Neutrophil (primary cell): ENCODE measurements at regions not wholly inside any gene's neighbourhood (a gene's known extent, or its start where the extent isn't known, plus 50 kb on each side); places are given as distances from the start of the nearest gene placed in this dataset.

Source experiments
- H3K27ac ChIP-seq: fragments of 200-600 bp; sonication (generic); 2 replicates; pipeline ENCODE4 v1.5.1; 2016; ENCODE audit warnings: mild to moderate bottlenecking, moderate library complexity
- H3K27me3 ChIP-seq: fragments of 200-600 bp; sonication (generic); 2 replicates; pipeline ENCODE4 v1.6.0; 2016; ENCODE audit warnings: mild to moderate bottlenecking
- H3K36me3 ChIP-seq: fragments of 200-600 bp; sonication (generic); 2 replicates; pipeline ENCODE4 v1.5.1; 2017
- H3K4me1 ChIP-seq, 2 experiments: fragments of 200-600 bp in 1 of 2; sonication (generic) in 1 of 2; 1 replicate in 1 of 2; 2 replicates in 1 of 2; pipeline versions ENCODE4 v1.5.1 to v1.6.1; 2013 to 2016; ENCODE audit warnings: low read depth in 1 of 2, low read length in 1 of 2, mild to moderate bottlenecking in 1 of 2, moderate library complexity in 1 of 2; ENCODE audit not compliant: control insufficient read depth in 1 of 2, insufficient read depth in 1 of 2
- H3K4me3 ChIP-seq, 2 experiments: fragments of 200-600 bp in 1 of 2; sonication (generic) in 1 of 2; 1 replicate in 1 of 2; 2 replicates in 1 of 2; pipeline ENCODE4 v1.5.1; 2013 to 2016; ENCODE audit warnings: low read depth in 1 of 2, low read length in 1 of 2, mild to moderate bottlenecking in 1 of 2, moderate library complexity in 1 of 2
- H3K9me3 ChIP-seq: fragments of 200-600 bp; sonication (generic); 2 replicates; pipeline ENCODE4 v1.5.1; 2016
- TF ChIP-seq, protein P1 (sequence below): fragments of 200-600 bp; sonication (generic); IDR thresholded peaks from 2 replicates; pipeline ENCODE4 v1.5.1; 2016; ENCODE audit warnings: antibody characterized with exemption

DNA sequence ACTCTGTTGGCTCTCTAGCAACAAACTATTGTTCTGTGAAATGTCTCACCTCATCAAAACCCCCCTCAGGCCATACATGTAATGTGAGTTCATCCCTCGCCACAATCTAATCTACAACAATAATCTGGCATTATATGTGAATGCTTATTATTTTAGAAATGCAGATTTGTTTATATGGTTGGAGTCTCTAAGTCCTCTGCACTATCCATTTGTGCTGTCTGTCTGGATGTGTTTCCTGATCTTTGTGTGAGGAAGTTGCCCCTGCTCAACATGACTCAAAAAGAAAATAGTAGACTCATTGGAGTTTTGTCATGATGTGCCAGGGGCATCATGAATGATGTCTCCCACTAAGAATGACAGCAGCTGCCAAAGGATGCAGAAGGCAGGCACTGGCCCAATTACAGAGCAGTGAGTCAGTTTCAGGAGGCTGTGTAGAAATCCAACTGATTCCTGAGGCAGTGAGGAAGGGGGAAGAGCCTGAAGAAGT lies 161.6 kb upstream of the PDZRN3 start:
- H3K4me3 ChIP-seq = no peak overlapping the region
- no peaks in the 10 kb centered on the region for H3K9me3 ChIP-seq
- H3K36me3 ChIP-seq = no peaks in the 10 kb centered on the region
- H3K27ac ChIP-seq = no peak overlapping the region
- TF ChIP-seq, protein P1, sequence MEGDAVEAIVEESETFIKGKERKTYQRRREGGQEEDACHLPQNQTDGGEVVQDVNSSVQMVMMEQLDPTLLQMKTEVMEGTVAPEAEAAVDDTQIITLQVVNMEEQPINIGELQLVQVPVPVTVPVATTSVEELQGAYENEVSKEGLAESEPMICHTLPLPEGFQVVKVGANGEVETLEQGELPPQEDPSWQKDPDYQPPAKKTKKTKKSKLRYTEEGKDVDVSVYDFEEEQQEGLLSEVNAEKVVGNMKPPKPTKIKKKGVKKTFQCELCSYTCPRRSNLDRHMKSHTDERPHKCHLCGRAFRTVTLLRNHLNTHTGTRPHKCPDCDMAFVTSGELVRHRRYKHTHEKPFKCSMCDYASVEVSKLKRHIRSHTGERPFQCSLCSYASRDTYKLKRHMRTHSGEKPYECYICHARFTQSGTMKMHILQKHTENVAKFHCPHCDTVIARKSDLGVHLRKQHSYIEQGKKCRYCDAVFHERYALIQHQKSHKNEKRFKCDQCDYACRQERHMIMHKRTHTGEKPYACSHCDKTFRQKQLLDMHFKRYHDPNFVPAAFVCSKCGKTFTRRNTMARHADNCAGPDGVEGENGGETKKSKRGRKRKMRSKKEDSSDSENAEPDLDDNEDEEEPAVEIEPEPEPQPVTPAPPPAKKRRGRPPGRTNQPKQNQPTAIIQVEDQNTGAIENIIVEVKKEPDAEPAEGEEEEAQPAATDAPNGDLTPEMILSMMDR = no peak
- H3K4me1 ChIP-seq = no peaks in the 10 kb centered on the region
- no peaks in the 10 kb centered on the region for H3K27me3 ChIP-seq

DNA sequence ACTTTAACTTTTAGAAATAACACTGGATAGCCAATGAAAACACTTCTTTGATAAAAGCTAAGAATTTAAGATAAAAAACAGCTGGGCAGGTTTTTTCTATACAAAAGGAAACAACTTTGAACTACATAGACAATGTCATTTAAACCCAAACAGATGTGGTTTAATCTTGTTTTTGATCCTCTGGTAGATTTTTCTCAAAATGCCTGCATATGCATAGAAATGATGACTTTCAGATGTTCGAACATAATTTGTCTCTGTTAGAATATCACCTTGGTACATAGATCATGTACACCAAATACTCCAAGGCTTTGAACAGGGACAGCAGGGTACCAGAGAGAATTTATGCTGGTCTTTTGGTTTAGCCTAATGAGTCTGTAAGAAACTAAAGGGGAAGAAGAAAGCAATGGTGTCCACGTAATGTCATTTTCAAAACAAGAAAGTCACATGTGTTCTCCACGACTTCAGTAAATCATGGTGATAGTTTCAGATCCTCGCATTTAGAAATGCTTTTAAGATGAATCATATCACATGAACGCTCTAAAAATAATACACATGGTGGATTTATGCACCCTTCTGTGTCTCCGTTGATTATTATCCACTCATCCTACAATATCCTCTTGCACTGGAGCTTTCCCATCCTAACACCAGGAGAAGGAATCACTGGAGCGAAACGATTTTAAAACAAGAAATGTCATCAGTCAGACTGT lies 160.1 kb upstream of the PDZRN3 start:
- no peaks in the 10 kb centered on the region for H3K4me1 ChIP-seq
- no peaks in the 10 kb centered on the region for H3K27me3 ChIP-seq
- no peak overlapping the region for H3K27ac ChIP-seq
- no peaks in the 10 kb centered on the region for H3K9me3 ChIP-seq
- H3K4me3 ChIP-seq = no peak overlapping the region
- TF ChIP-seq, protein P1 = no peak
- H3K36me3 ChIP-seq = no peaks in the 10 kb centered on the region

DNA sequence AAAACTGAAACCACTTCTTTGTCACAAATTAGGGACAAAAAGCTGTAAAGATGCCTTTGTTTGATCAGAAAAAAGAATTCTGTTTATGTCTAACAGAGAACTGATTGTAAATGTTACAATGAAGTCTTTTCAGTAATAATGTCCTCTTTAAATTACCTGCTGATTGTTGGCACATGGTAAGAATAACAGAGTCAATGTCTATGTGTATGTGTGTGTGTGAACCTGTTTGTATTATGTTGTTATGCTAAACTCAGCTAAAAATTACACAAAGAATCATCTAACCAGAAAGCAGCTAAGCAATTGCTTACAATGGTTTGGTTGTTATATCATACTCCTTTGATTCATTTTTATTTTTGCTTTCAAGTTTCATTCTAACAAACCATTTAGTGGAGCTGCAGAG lies 159.1 kb upstream of the PDZRN3 start:
- TF ChIP-seq, protein P1 = no peak
- Histone ChIP-seq H3K9me3 (no peaks in the 10 kb centered on the region), H3K27ac (no peak overlapping the region), H3K27me3 (no peaks in the 10 kb centered on the region), H3K4me1 (no peaks in the 10 kb centered on the region), H3K36me3 (no peaks in the 10 kb centered on the region), H3K4me3 (no peak overlapping the region)

DNA sequence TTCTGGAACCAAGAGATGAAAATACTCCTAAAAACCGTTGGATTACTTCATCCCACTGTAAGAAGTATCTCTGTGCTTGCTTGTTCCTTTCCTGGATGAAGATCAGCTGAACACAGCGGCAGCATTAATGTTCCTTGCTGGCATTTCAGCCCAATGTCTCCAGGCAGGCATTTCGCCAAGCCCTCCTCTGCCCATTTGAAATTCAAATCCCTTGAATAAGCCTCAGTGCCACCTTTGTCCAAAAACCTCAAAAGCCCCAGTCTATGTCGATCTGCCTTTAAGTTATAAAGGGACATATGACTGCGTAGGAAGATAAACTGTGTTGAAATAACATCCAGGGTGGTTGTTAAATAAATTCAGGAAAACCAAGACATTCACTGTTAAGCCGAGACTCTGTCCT lies 156.8 kb upstream of the PDZRN3 start:
- Histone ChIP-seq H3K4me1 (no peaks in the 10 kb centered on the region), H3K27me3 (no peaks in the 10 kb centered on the region), H3K9me3 (no peaks in the 10 kb centered on the region), H3K27ac (no peak overlapping the region), H3K36me3 (no peaks in the 10 kb centered on the region), H3K4me3 (no peak overlapping the region)
- TF ChIP-seq, protein P1 = no peak

DNA sequence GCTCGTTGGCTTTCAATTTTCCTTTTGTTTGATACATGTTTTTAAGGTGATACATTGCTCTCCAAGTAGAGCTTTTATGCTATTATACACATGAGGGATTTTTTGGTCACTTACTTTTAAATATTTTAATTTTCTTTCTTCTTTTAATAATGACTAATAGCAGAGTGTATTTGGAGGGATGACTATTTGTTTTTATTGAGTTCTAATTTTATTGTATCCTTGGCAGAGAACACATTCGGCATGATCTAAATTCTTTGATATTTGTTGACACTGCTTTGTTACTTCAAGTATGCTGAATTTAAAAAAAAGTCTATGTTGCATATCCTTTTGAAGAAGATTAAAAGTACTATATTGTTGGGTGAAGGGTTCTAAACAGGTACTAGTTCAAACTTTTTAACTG lies 149.9 kb upstream of the PDZRN3 start:
- H3K4me3 ChIP-seq = no peak overlapping the region
- TF ChIP-seq, protein P1 = no peak
- no peaks in the 10 kb centered on the region for H3K36me3 ChIP-seq
- no peaks in the 10 kb centered on the region for H3K4me1 ChIP-seq
- no peak overlapping the region for H3K27ac ChIP-seq
- no peaks in the 10 kb centered on the region for H3K9me3 ChIP-seq
- H3K27me3 ChIP-seq = no peaks in the 10 kb centered on the region
